ENCODE measurements at regions not wholly inside any gene's neighbourhood (a gene's known extent, or its start where the extent isn't known, plus 50 kb on each side); places are given as distances from the start of the nearest gene placed in this dataset.

GRCh38 chr6:140854318-140854717, 1278.4 kb upstream of the GJE1 start:
- Mint-ChIP-seq H3K4me1 (peaks cover 3% of the 10 kb centered on the region), H3K27me3 (peaks cover 6% of the 10 kb centered on the region), H3K27ac (no peak overlapping the region), H3K4me3 (no peak overlapping the region), H3K36me3 (ENCODE audit: low read depth) (no peaks in the 10 kb centered on the region)
- ATAC-seq (no peak), DNase-seq (no peak)
- no peaks in the 10 kb centered on the region for H3K9me3 ChIP-seq (ENCODE audit: control insufficient read depth, low read length, poor library complexity, severe bottlenecking)

- Mint-ChIP-seq H3K27ac (no peak overlapping the region), H3K36me3 (ENCODE audit: low read depth) (no peaks in the 10 kb centered on the region), H3K27me3 (no peaks in the 10 kb centered on the region), H3K4me1 (no peaks in the 10 kb centered on the region), H3K4me3 (no peak overlapping the region)
- DNase-seq (no peak), ATAC-seq (no peak)
- no peaks in the 10 kb centered on the region for H3K9me3 ChIP-seq (ENCODE audit: control insufficient read depth, low read length, poor library complexity, severe bottlenecking)
Observed at GRCh38 chr6:140850438-140850837, 1282.3 kb upstream of the GJE1 start.

DNA sequence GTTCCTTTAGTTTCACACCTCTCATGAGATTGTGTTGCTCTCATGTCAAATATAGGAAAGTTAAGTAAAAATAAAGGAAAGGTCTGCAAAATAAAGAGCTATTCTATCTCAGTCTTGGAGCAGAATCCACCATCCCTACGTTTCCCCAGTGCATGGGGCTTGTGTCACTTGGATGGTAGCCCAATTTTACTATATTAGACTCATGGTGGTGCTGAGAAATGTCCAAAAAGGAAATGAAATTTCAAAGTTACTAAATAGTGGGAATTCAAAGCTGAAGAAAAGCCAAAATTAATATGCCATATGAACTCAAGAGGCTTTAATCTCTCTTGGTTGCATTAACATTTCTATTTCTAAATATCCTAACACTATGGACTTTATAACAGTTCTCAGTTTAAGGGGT, 1283.3 kb upstream of the GJE1 start:
- DNase-seq: no peak
- H3K4me3 Mint-ChIP-seq: no peak overlapping the region
- no peak for ATAC-seq
- no peaks in the 10 kb centered on the region for H3K4me1 Mint-ChIP-seq
- no peak overlapping the region for H3K27ac Mint-ChIP-seq
- H3K27me3 Mint-ChIP-seq: no peaks in the 10 kb centered on the region
- H3K36me3 Mint-ChIP-seq (ENCODE audit: low read depth): no peaks in the 10 kb centered on the region
- H3K9me3 ChIP-seq (ENCODE audit: control insufficient read depth, low read length, poor library complexity, severe bottlenecking): no peaks in the 10 kb centered on the region

DNA sequence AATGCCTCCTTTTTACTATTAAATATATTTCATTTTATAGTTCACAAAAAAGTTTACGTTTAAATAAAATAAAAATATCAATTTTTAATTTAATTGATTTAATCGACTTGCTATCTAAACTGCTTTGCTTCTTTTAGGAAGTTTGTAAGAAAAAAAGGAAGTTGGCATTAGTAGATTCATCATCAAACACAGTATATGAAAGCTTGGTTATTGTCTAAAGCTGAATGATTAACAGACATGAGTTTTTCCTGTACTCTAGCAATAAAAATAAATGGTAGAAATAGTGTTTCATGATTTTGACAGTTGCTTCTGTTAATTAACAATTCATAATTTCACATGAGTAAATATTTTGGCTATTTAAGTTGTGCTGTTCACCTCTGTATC, 1285.5 kb upstream of the GJE1 start:
- Mint-ChIP-seq H3K27me3 (no peaks in the 10 kb centered on the region), H3K36me3 (ENCODE audit: low read depth) (no peaks in the 10 kb centered on the region), H3K4me1 (no peaks in the 10 kb centered on the region), H3K27ac (no peak overlapping the region), H3K4me3 (no peak overlapping the region)
- ATAC-seq (no peak), DNase-seq (no peak)
- H3K9me3 ChIP-seq (ENCODE audit: control insufficient read depth, low read length, poor library complexity, severe bottlenecking): no peaks in the 10 kb centered on the region

GRCh38 chr6:140846503-140847261, 1286.0 kb upstream of the GJE1 start:
- DNase-seq (no peak), ATAC-seq (no peak)
- no peak overlapping the region for H3K4me3 Mint-ChIP-seq
- H3K36me3 Mint-ChIP-seq (ENCODE audit: low read depth): peaks cover 2% of the 10 kb centered on the region
- no peaks in the 10 kb centered on the region for H3K27me3 Mint-ChIP-seq
- no peaks in the 10 kb centered on the region for H3K9me3 ChIP-seq (ENCODE audit: control insufficient read depth, low read length, poor library complexity, severe bottlenecking)
- H3K27ac Mint-ChIP-seq: no peak overlapping the region
- no peaks in the 10 kb centered on the region for H3K4me1 Mint-ChIP-seq

DNA sequence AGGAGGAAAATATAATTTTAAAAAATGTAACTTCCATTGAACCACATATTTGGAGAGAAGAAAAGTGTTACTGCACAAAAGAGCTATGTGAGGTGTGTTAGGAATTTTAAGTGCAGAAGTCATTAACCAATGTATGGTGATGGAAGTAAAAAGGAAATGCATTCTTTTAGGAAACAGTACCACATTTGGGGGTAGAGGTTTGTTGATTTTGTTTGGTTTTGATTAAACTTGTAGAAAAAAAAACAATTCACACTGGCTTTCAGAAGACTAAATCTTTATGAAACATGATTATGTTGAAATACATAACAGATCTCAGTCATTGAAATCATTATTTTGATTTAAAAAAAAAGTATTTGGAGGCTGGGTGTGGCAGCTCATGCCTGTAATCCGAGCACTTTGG, 1287.0 kb upstream of the GJE1 start:
- no peaks in the 10 kb centered on the region for H3K4me1 Mint-ChIP-seq
- H3K36me3 Mint-ChIP-seq (ENCODE audit: low read depth): peaks cover 2% of the 10 kb centered on the region
- no peaks in the 10 kb centered on the region for H3K27me3 Mint-ChIP-seq
- no peak overlapping the region for H3K27ac Mint-ChIP-seq
- DNase-seq: no peak
- no peaks in the 10 kb centered on the region for H3K9me3 ChIP-seq (ENCODE audit: control insufficient read depth, low read length, poor library complexity, severe bottlenecking)
- ATAC-seq: no peak
- no peak overlapping the region for H3K4me3 Mint-ChIP-seq

GRCh38 chr6:140844167-140844566, 1288.6 kb upstream of the GJE1 start:
- Mint-ChIP-seq H3K36me3 (ENCODE audit: low read depth) (peaks cover 2% of the 10 kb centered on the region), H3K4me3 (no peak overlapping the region), H3K27me3 (no peaks in the 10 kb centered on the region), H3K27ac (no peak overlapping the region), H3K4me1 (no peaks in the 10 kb centered on the region)
- no peak for ATAC-seq
- no peak for DNase-seq
- H3K9me3 ChIP-seq (ENCODE audit: control insufficient read depth, low read length, poor library complexity, severe bottlenecking): no peaks in the 10 kb centered on the region

- no peaks in the 10 kb centered on the region for H3K27me3 Mint-ChIP-seq
- no peaks in the 10 kb centered on the region for H3K36me3 Mint-ChIP-seq (ENCODE audit: low read depth)
- H3K27ac Mint-ChIP-seq: no peak overlapping the region
- ATAC-seq (no peak), DNase-seq (no peak)
- H3K4me1 Mint-ChIP-seq: no peaks in the 10 kb centered on the region
- no peaks in the 10 kb centered on the region for H3K9me3 ChIP-seq (ENCODE audit: control insufficient read depth, low read length, poor library complexity, severe bottlenecking)
- H3K4me3 Mint-ChIP-seq: no peak overlapping the region
Observed at GRCh38 chr6:140833408-140833807, 1299.3 kb upstream of the GJE1 start.

- H3K4me3 Mint-ChIP-seq: no peak overlapping the region
- no peaks in the 10 kb centered on the region for H3K9me3 ChIP-seq (ENCODE audit: control insufficient read depth, low read length, poor library complexity, severe bottlenecking)
- DNase-seq (no peak), ATAC-seq (no peak)
- H3K36me3 Mint-ChIP-seq (ENCODE audit: low read depth): no peaks in the 10 kb centered on the region
- H3K27ac Mint-ChIP-seq: no peak overlapping the region
- peaks cover 5% of the 10 kb centered on the region for H3K27me3 Mint-ChIP-seq
- H3K4me1 Mint-ChIP-seq: no peaks in the 10 kb centered on the region
Observed at GRCh38 chr6:140830666-140831065, 1302.1 kb upstream of the GJE1 start.

DNA sequence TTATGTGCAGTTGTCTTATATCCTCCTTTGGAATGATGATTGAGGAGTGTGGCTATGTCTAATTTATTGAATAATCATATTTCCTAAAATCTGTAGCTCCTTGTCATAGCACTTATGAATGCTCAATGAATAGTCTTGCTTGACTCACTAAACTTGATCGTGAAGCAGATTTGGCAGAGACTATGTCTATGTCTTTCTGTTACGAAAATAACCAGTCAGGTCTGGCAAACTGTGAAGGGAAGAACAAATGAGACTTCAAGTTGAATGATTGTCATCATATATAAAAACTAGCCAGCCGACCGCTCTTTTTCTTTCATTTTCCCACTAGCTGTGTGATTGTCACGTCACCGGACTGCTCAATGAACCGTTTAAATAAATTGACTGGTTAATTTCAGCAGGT, 1303.9 kb upstream of the GJE1 start:
- no peak overlapping the region for H3K27ac Mint-ChIP-seq
- H3K4me3 Mint-ChIP-seq: no peak overlapping the region
- H3K4me1 Mint-ChIP-seq: no peaks in the 10 kb centered on the region
- ATAC-seq: no peak
- H3K27me3 Mint-ChIP-seq: peaks cover 7% of the 10 kb centered on the region
- no peaks in the 10 kb centered on the region for H3K36me3 Mint-ChIP-seq (ENCODE audit: low read depth)
- H3K9me3 ChIP-seq (ENCODE audit: control insufficient read depth, low read length, poor library complexity, severe bottlenecking): no peaks in the 10 kb centered on the region
- DNase-seq: no peak

DNA sequence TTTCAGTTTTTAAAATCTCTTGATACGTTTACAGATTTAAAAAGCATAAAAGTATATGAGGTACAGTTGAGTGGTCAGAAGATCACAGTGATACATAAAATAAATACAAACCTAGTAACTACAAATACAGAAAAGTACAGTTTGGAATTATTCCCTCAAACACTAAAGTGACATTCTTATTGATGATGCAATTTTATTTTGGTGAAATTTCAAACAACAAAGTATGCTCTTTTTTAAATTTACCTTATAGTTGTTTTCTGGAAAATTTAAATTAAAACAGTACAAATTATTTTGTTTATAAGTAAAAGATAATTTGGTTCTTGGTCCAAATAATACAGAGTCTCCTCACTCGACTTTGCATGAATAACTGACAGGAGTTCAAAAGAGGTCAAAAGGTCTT, 1305.1 kb upstream of the GJE1 start:
- no peaks in the 10 kb centered on the region for H3K4me1 Mint-ChIP-seq
- H3K27me3 Mint-ChIP-seq: peaks cover 12% of the 10 kb centered on the region
- DNase-seq (no peak), ATAC-seq (no peak)
- H3K9me3 ChIP-seq (ENCODE audit: control insufficient read depth, low read length, poor library complexity, severe bottlenecking): no peaks in the 10 kb centered on the region
- no peak overlapping the region for H3K27ac Mint-ChIP-seq
- no peaks in the 10 kb centered on the region for H3K36me3 Mint-ChIP-seq (ENCODE audit: low read depth)
- H3K4me3 Mint-ChIP-seq: no peak overlapping the region

GRCh38 chr6:140825731-140826130, 1307.0 kb upstream of the GJE1 start:
- H3K9me3 ChIP-seq (ENCODE audit: control insufficient read depth, low read length, poor library complexity, severe bottlenecking): no peaks in the 10 kb centered on the region
- Mint-ChIP-seq H3K4me3 (no peak overlapping the region), H3K36me3 (ENCODE audit: low read depth) (no peaks in the 10 kb centered on the region), H3K4me1 (no peaks in the 10 kb centered on the region), H3K27ac (no peak overlapping the region), H3K27me3 (peaks cover 21% of the 10 kb centered on the region)
- DNase-seq: no peak
- ATAC-seq: no peak

DNA sequence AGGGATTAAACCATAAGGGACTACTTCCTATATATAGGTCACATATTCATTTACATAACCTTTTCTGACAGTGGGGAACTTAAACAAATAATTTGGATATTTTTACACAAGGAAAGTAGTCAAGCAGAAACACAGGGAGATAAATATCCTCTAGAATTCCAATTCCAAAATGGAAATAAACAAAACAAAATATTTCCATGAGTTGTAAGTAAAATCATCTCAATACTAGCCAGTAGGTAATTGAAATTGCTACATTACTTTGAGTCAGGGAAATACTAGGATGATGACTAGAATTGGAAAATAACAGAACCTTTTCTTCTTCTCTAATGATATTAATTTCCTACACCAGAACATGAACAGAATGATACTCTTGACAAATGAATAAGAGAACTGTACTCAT, 1308.1 kb upstream of the GJE1 start:
- no peak overlapping the region for H3K27ac Mint-ChIP-seq
- H3K4me1 Mint-ChIP-seq: no peaks in the 10 kb centered on the region
- H3K4me3 Mint-ChIP-seq: no peak overlapping the region
- H3K27me3 Mint-ChIP-seq: peaks cover 25% of the 10 kb centered on the region
- H3K36me3 Mint-ChIP-seq (ENCODE audit: low read depth): no peaks in the 10 kb centered on the region
- DNase-seq (no peak), ATAC-seq (no peak)
- H3K9me3 ChIP-seq (ENCODE audit: control insufficient read depth, low read length, poor library complexity, severe bottlenecking): no peaks in the 10 kb centered on the region

GRCh38 chr6:140821196-140821595, 1311.5 kb upstream of the GJE1 start:
- Mint-ChIP-seq H3K4me3 (no peak overlapping the region), H3K36me3 (ENCODE audit: low read depth) (no peaks in the 10 kb centered on the region), H3K27ac (no peak overlapping the region)

More at GRCh38 chr6:140821196-140821595, 1311.5 kb upstream of the GJE1 start:
- peaks cover 25% of the 10 kb centered on the region for H3K27me3 Mint-ChIP-seq
- DNase-seq: no peak
- H3K9me3 ChIP-seq (ENCODE audit: control insufficient read depth, low read length, poor library complexity, severe bottlenecking): no peaks in the 10 kb centered on the region
- ATAC-seq: no peak
- H3K4me1 Mint-ChIP-seq: no peaks in the 10 kb centered on the region

All from T-helper 17 cell (primary cell).